22Rv1 (cell line): ENCODE measurements at regions not wholly inside any gene's neighbourhood (a gene's known extent, or its start where the extent isn't known, plus 50 kb on each side); places are given as distances from the start of the nearest gene placed in this dataset.

Experiments
- CTCF ChIP-seq: fragments of 450-650 bp; IDR thresholded peaks from 2 replicates; pipeline ENCODE4 v1.5.1; 2017; ENCODE audit warnings: mild to moderate bottlenecking
- ZFX ChIP-seq: fragments of 450-650 bp; IDR thresholded peaks from 2 replicates; pipeline ENCODE4 v1.6.1; 2017; ENCODE audit warnings: antibody characterized with exemption, borderline replicate concordance

- TF ChIP-seq ZFX (no peak), CTCF (no peak)
Observed at GRCh38 chr6:85137865-85138264, 312.0 kb upstream of the NT5E start.
